CD4-positive, alpha-beta T cell treated with Interferon alpha-2 for 1 hour (primary cell): ENCODE measurements at regions not wholly inside any gene's neighbourhood (a gene's known extent, or its start where the extent isn't known, plus 50 kb on each side); places are given as distances from the start of the nearest gene placed in this dataset.

ENCODE experiments used
- DNase-seq, 2 donors: peaks; one replicate each; pipeline ENCODE4 v3.0.0-alpha.2; 2020 to 2022

GRCh38 chrX:113892401-113892800 lies 691.5 kb upstream of the HTR2C start:
- DNase-seq, result no peak

GRCh38 chrX:113873056-113873455 lies 710.8 kb upstream of the HTR2C start:
- no peak for DNase-seq

- no peak for DNase-seq
These were observed 715.2 kb upstream of the HTR2C start for GRCh38 chrX:113868711-113869110.

- no peak for DNase-seq
These were observed 715.7 kb upstream of the HTR2C start for GRCh38 chrX:113868177-113868576.

- DNase-seq, result no peak
These were observed 734.5 kb upstream of the HTR2C start for GRCh38 chrX:113849408-113849807.

GRCh38 chrX:113833096-113834055 lies 750.5 kb upstream of the HTR2C start:
- DNase-seq, result no peak

- no peak for DNase-seq
These were observed 755.4 kb upstream of the HTR2C start for GRCh38 chrX:113828470-113828869.

GRCh38 chrX:113818346-113818745 lies 765.5 kb upstream of the HTR2C start:
- DNase-seq, result no peak

GRCh38 chrX:113804819-113805218 lies 779.1 kb upstream of the HTR2C start:
- DNase-seq, result no peak

GRCh38 chrX:113804291-113804690 lies 779.6 kb upstream of the HTR2C start:
- no peak for DNase-seq

- no peak for DNase-seq
These were observed 781.0 kb upstream of the HTR2C start for GRCh38 chrX:113802837-113803236.

- no peak for DNase-seq
These were observed 782.9 kb upstream of the HTR2C start for GRCh38 chrX:113800955-113801354.

GRCh38 chrX:113793563-113793962 lies 790.3 kb upstream of the HTR2C start:
- DNase-seq, result no peak

GRCh38 chrX:113790987-113791386 lies 792.9 kb upstream of the HTR2C start:
- DNase-seq, result no peak

GRCh38 chrX:113784754-113785153 lies 799.1 kb upstream of the HTR2C start:
- DNase-seq, result peak in 1 of 2 donors; percentile 10

- no peak for DNase-seq
These were observed 813.1 kb upstream of the HTR2C start for GRCh38 chrX:113770806-113771205.

- DNase-seq, result no peak
These were observed 813.8 kb upstream of the HTR2C start for GRCh38 chrX:113770071-113770470.

GRCh38 chrX:113759422-113759821 lies 824.5 kb upstream of the HTR2C start:
- DNase-seq, result no peak

GRCh38 chrX:113747274-113747973 lies 836.5 kb upstream of the HTR2C start:
- no peak for DNase-seq

GRCh38 chrX:113743069-113743468 lies 840.8 kb upstream of the HTR2C start:
- DNase-seq, result peak in 1 of 2 donors; percentile 15

- no peak for DNase-seq
These were observed 842.1 kb upstream of the HTR2C start for GRCh38 chrX:113741744-113742143.

GRCh38 chrX:113728937-113729336 lies 854.9 kb upstream of the HTR2C start:
- DNase-seq, result no peak

GRCh38 chrX:113726898-113727297 lies 857.0 kb upstream of the HTR2C start:
- DNase-seq, result no peak

- DNase-seq, result no peak
These were observed 857.4 kb upstream of the HTR2C start for GRCh38 chrX:113726466-113726865.
